ENCODE measurements at regions not wholly inside any gene's neighbourhood (a gene's known extent, or its start where the extent isn't known, plus 50 kb on each side); places are given as distances from the start of the nearest gene placed in this dataset.

GRCh38 chr10:24127516-24127915 lies 81.4 kb upstream of the KIAA1217 start:
- no peaks in the 10 kb centered on the region for H3K27me3 Mint-ChIP-seq (ENCODE audit: insufficient read depth)
- H3K9ac ChIP-seq (ENCODE audit: extremely low read depth, low read length, poor library complexity, severe bottlenecking), result no peak overlapping the region
- H3K4me1 ChIP-seq (ENCODE audit: control insufficient read depth, insufficient read depth, low read length), result no peaks in the 10 kb centered on the region
- no peaks in the 10 kb centered on the region for H3K9me3 Mint-ChIP-seq
- H3K36me3 ChIP-seq (ENCODE audit: control insufficient read depth, insufficient read depth, low read length), result no peaks in the 10 kb centered on the region
- no peak for DNase-seq
- 89 to 91% methylated on average over 1 to 2 of the region's 2 CpGs for WGBS, 2 experiments (ENCODE audit: insufficient coverage in 1 of 2, insufficient read length in 1 of 2)
- no peaks in the 10 kb centered on the region for H3K27me3 ChIP-seq (ENCODE audit: control insufficient read depth, insufficient read depth, low read length, poor library complexity, severe bottlenecking)
- H3K4me3 Mint-ChIP-seq, result no peak overlapping the region
- H3K4me1 Mint-ChIP-seq, result no peaks in the 10 kb centered on the region
- H3K9me3 ChIP-seq (ENCODE audit: control insufficient read depth, low read length), result no peaks in the 10 kb centered on the region
- no peaks in the 10 kb centered on the region for H3K36me3 Mint-ChIP-seq (ENCODE audit: low read depth)
- TF ChIP-seq CTCF (conservative IDR thresholded peaks at IDR 0.05), result no peak
- H3K27ac Mint-ChIP-seq, result no peak overlapping the region
- no peak overlapping the region for H3K4me3 ChIP-seq (ENCODE audit: low read length)
- no peak overlapping the region for H3K27ac ChIP-seq (ENCODE audit: low read depth, low read length)

- Histone ChIP-seq H3K4me3 (ENCODE audit: low read length) (no peak overlapping the region), H3K9me3 (ENCODE audit: control insufficient read depth, low read length) (no peaks in the 10 kb centered on the region), H3K27me3 (ENCODE audit: control insufficient read depth, insufficient read depth, low read length, poor library complexity, severe bottlenecking) (no peaks in the 10 kb centered on the region), H3K27ac (ENCODE audit: low read depth, low read length) (peak overlapping the region; percentile 72), H3K36me3 (ENCODE audit: control insufficient read depth, insufficient read depth, low read length) (no peaks in the 10 kb centered on the region), H3K4me1 (ENCODE audit: control insufficient read depth, insufficient read depth, low read length) (no peaks in the 10 kb centered on the region), H3K9ac (ENCODE audit: extremely low read depth, low read length, poor library complexity, severe bottlenecking) (no peak overlapping the region)
- H3K4me3 Mint-ChIP-seq, result no peak overlapping the region
- H3K27me3 Mint-ChIP-seq (ENCODE audit: insufficient read depth), result no peaks in the 10 kb centered on the region
- DNase-seq, result no peak
- no peak for TF ChIP-seq CTCF (conservative IDR thresholded peaks at IDR 0.05)
- H3K27ac Mint-ChIP-seq, result no peak overlapping the region
- no peaks in the 10 kb centered on the region for H3K9me3 Mint-ChIP-seq
- no peaks in the 10 kb centered on the region for H3K4me1 Mint-ChIP-seq
- 73 to 87% methylated on average over 8 to 9 of the region's 9 CpGs for WGBS, 2 experiments (ENCODE audit: insufficient coverage in 1 of 2, insufficient read length in 1 of 2)
- no peaks in the 10 kb centered on the region for H3K36me3 Mint-ChIP-seq (ENCODE audit: low read depth)
Observed at GRCh38 chr10:24128066-24128730, 80.7 kb upstream of the KIAA1217 start.

- Mint-ChIP-seq H3K27ac (no peak overlapping the region), H3K4me1 (peaks cover 4% of the 10 kb centered on the region), H3K36me3 (ENCODE audit: low read depth) (no peaks in the 10 kb centered on the region), H3K4me3 (no peak overlapping the region), H3K27me3 (ENCODE audit: insufficient read depth) (no peaks in the 10 kb centered on the region), H3K9me3 (no peaks in the 10 kb centered on the region)
- 91% methylated on average over 3 of the region's 3 CpGs; no CpG with 5 or more reads in 1 of the 2 experiments for WGBS, 2 experiments (ENCODE audit: insufficient coverage in 1 of 2, insufficient read length in 1 of 2)
- no peaks in the 10 kb centered on the region for H3K4me1 ChIP-seq (ENCODE audit: control insufficient read depth, insufficient read depth, low read length)
- H3K4me3 ChIP-seq (ENCODE audit: low read length), result no peak overlapping the region
- H3K9me3 ChIP-seq (ENCODE audit: control insufficient read depth, low read length), result no peaks in the 10 kb centered on the region
- TF ChIP-seq CTCF (conservative IDR thresholded peaks at IDR 0.05), result no peak
- no peaks in the 10 kb centered on the region for H3K27me3 ChIP-seq (ENCODE audit: control insufficient read depth, insufficient read depth, low read length, poor library complexity, severe bottlenecking)
- H3K36me3 ChIP-seq (ENCODE audit: control insufficient read depth, insufficient read depth, low read length), result no peaks in the 10 kb centered on the region
- no peak for DNase-seq
- H3K27ac ChIP-seq (ENCODE audit: low read depth, low read length), result no peak overlapping the region
- no peak overlapping the region for H3K9ac ChIP-seq (ENCODE audit: extremely low read depth, low read length, poor library complexity, severe bottlenecking)
Observed at GRCh38 chr10:24132741-24133140, 76.2 kb upstream of the KIAA1217 start.

All from endodermal cell (in vitro differentiated cells).